ENCODE measurements at regions not wholly inside any gene's neighbourhood (a gene's known extent, or its start where the extent isn't known, plus 50 kb on each side); places are given as distances from the start of the nearest gene placed in this dataset.

DNA sequence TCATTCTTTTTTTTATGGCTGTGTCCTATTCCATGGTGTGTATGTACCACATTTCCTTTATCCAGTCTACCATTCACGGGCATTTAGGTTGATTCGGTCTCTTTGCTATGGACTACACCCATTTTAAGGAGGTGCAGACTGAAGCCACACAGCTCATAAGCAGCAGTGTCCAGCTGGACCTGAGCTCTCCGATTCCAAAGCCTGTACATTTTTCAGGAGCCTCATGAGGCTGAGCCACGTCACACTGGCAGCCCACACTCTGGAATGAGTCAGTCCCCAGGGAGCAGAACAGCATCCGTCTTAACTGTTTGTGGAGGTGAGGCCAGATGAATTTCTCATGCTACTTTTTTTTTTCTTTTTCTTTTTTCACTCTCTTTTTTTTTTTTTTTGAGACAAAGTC is 116.1 kb downstream of the C16orf95 start:
- TF ChIP-seq CTCF (IDR thresholded peaks at IDR 0.05; ENCODE audit: poor library complexity) = no peak
- no peak for TF ChIP-seq EZH2phosphoT487 (IDR thresholded peaks at IDR 0.05; ENCODE audit: low read depth, severe bottlenecking, unreplicated experiment)
- no peak for TF ChIP-seq EZH2 (IDR thresholded peaks at IDR 0.05; ENCODE audit: borderline replicate concordance)

Measured in hepatocyte (in vitro differentiated cells).